Dermis microvascular lymphatic vessel endothelial cell (primary cell): ENCODE measurements at regions not wholly inside any gene's neighbourhood (a gene's known extent, or its start where the extent isn't known, plus 50 kb on each side); places are given as distances from the start of the nearest gene placed in this dataset.
"Not testable (repeated sequence)": the region's sequence is repeated elsewhere in the genome, so short reads cannot be mapped to it uniquely, and the experiment has no call there.

ENCODE experiments used
- DNase-seq, 2 donors: peaks; one replicate each; pipeline versions ENCODE4 v3.0.0 to v3.0.0-alpha.2; 2010; ENCODE audit warnings: low read depth in 2 of 2

DNA sequence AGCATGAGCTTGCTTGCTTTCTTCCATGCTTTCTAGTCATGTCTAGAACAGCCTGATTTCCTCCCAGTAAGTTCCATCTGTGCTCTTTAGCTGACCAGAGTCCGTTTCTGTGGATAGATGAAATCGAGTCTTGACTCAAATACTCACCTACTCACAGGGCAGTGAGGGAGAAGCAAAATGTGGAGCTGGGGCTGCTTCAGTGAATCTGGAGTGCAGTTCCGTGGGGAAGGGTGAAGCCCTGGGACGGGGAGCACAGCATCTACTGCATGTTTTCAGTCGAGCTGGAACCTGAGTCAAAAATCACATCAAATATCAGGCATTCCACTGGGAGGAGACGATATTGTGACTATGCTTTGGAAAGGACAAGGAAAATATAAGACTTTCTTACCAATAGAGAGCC, 70.3 kb upstream of the PRMT8 start:
- no peak for DNase-seq

- DNase-seq, result no peak
Observed at GRCh38 chr12:3421191-3421978, 69.6 kb upstream of the PRMT8 start.

GRCh38 chr12:3424796-3425195, 66.2 kb upstream of the PRMT8 start:
- not testable (repeated sequence) for DNase-seq

- no peak for DNase-seq
Observed at GRCh38 chr12:3427956-3428355, 63.0 kb upstream of the PRMT8 start.

DNA sequence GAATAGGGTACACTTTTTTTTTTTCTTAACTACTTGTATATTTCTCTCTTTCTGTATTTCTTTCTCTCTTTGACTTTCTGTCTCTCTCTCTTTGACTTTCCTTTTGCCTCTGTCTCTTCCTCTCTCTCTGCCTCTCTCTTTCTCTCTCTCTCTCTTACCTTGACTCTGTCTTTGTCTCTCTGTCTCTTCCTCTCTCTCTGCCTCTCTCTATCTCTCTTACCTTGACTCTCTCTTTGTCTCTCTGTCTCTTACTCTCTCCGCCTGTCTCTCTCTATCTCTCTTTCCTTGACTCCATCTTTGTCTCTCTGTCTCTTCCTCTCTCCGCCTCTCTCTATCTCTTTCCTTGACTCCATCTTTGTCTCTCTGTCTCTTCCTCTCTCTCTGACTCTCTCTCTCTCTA, 62.4 kb upstream of the PRMT8 start:
- DNase-seq, result no peak

DNA sequence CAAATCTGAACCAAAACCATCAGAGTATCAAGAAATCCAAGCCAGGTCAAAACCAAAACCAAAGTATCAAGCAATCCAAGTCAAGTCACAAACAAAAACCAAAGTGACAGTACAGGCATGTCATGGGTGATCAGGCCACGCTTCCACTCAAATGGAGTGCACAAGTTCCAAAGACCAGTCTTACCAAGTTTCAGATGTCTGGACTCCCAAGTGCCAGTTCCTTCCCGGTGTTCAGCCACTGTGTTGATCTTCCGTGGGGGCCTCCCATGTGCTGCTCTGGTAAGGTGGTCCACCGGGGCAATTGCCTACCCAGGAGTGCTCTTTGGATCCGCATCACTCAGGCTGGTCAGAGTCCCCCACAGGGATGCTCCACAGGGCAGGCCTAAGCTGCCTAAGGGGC, 61.5 kb upstream of the PRMT8 start:
- not testable (repeated sequence) for DNase-seq

- DNase-seq, result no peak
Observed at GRCh38 chr12:3431686-3432085, 59.3 kb upstream of the PRMT8 start.

DNA sequence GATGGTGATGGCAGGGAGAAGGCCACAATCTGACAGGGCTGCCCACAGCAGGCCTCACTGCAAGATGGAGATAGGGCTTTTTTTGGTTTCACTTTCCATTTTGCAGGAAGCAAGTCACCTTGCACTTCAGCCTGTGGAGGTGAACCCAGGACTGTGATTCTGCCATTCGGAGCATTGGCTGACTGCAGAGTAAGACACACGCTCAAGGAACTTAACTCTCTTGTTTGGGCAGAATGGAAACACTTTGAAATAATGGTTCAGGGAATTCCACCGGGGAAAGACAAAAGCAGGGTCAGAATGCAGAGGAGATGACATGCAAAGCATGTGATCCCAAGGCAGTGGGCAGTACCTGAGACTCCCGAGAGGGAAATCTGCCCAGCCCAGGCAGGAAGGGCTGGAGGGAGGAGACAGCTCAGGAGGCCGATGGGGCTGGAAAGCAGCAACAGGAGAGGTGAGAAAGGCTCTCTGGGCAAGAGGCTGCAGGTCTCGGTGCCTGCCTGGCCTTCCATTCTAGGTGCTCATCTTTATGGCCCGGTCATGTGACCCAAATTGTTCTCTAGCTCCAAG, 58.7 kb upstream of the PRMT8 start:
- DNase-seq, result no peak

DNA sequence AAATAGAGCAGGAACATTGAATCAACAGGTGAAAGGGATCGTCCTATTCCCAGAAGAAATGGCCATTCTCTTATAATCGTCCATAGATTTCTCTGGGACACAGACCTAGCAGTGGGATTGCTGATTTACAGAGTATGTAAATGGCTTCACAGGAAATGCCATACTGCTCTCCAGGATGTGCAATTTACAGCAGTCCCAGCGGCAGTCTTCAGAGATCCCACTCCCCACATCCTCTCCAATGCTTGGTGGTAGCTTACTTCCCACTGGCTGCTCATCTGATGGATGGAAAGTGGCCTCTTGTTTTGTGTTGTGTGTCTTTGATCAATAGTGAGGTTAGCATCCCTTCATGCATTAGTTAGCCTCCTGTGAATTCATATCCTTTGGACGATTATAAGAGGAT, 58.1 kb upstream of the PRMT8 start:
- no peak for DNase-seq

GRCh38 chr12:3436461-3437065, 54.4 kb upstream of the PRMT8 start:
- DNase-seq, result no peak

GRCh38 chr12:3437986-3438385, 53.0 kb upstream of the PRMT8 start:
- no peak for DNase-seq

- DNase-seq, result no peak
Observed at GRCh38 chr12:3438401-3438800, 52.6 kb upstream of the PRMT8 start.
